Activated CD4-positive, alpha-beta T cell treated with anti-CD3 and anti-CD28 coated beads for 4 hours (primary cell): ENCODE measurements at regions not wholly inside any gene's neighbourhood (a gene's known extent, or its start where the extent isn't known, plus 50 kb on each side); places are given as distances from the start of the nearest gene placed in this dataset.

ENCODE experiments used
- DNase-seq, 2 donors: peaks; one replicate each; pipeline ENCODE4 v3.0.0-alpha.2; 2020

DNA sequence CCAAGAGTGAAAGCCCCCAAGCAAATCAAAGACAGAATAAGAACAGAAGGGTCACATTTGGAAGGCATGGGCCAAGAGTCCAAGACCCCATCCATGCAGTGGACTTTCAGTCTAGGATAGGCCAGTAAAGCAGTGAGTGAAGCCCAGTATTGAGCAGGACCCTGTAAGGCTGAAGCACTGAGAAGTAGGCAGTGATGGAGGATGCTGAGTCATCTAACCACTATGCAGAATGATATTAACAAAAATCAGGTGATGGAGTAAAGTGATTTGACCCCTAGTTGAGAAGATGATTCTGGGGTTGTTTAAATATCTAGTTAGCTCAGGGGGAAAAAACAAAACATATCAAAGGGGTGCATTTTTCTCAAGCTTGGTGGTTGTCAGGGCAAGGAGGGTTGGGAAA is 308.7 kb upstream of the PLXNA2 start:
- DNase-seq = no peak

DNA sequence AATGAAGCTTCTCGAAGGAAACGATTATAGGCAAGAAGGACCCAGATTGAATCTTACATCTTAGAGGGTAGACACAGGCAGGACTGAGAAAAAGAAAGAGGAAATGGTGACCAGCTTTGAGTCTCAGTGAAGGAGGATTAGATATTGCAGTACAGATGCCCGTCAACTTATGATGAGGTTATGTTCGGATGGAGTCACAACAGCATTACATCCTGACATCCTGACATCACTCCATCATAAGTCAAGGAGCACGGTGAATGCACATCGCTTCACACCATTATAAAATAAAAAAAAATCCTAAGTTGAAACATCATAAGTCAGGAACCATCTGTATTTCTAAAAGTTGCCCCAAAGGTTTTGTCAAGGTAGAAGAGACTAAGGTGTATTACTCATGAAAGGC is 312.3 kb upstream of the PLXNA2 start:
- no peak for DNase-seq

DNA sequence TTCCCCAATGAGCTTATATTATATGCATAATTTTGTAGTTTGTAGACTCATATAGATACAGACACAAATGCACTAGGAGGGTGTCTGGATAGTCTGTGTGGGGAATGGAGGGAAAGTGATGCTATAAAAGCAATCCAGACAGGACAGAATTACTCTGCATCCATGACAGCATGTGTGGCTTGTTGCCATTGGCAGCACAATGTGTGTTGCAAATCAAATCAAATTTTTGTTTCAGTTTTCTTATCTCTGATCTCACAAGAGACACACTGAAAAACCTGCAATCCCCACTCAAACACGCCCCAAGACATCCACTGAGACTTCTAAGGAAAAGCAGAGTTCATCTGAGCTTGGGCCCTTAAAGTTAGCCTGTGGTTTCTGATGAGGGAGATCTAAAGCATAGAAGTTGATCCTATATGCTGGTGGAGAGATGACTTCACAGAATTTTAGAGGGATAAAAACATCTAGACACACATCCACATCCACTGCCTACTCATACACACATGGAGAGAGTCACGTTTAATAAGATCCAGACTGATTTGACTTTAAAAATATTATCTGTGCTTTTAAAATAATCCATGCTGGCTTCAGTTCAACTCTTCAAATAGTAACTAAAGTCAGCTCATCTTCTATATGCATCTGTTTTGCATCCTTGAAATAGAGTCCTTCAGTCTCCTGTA is 313.0 kb upstream of the PLXNA2 start:
- DNase-seq = no peak

DNA sequence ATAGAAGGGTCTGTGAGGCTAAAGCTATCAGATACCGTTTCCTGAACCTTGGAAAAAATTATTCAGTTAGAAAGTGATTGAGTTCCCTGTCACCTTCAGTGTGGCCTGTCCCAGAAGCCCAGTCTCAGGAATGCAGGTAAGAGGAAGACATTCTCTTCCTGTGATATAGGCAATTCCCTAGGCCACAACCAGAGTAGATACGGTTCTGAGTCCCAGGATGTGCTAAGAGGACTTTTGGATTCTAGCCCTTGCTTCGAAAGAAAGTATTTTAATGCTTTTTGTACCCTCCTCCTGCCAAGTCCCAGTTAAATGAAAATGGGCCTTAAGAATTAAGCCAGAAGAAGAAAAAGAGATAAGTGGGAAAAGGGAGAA is 313.5 kb upstream of the PLXNA2 start:
- DNase-seq = no peak

DNA sequence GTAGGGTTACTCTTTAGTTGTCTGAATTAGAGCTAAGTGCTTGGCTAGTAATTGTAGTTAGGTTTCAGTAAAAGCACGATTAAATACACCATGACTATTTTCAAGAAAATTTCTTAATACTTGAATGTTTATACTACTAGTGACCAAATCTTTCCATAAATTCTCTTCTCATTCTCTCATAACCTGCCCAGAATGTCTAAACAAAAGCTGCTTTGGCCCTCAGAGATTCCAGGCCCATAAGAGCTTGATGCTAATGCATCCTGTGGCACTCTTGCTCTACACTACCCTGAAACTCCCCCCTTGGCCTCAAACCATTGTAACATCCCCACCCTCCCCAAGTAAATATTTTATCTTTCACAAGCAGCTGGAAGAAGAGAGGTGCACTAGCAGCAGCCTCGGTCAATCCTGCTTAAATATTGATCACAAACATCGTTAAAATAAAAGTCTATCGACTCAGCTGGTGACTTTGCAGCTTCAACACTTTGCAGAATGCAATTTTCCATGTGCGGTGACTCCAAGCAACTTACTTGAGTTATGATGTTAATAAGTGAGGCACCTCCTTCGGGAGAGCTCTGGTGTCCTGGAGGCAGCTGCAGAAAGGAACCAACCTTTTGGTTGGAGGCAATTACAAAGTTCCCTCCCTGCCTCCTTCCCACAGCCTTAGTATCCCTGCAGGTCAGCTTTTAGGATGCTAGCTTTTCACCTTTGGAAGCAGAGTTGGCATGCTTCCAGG is 315.6 kb upstream of the PLXNA2 start:
- DNase-seq = no peak

DNA sequence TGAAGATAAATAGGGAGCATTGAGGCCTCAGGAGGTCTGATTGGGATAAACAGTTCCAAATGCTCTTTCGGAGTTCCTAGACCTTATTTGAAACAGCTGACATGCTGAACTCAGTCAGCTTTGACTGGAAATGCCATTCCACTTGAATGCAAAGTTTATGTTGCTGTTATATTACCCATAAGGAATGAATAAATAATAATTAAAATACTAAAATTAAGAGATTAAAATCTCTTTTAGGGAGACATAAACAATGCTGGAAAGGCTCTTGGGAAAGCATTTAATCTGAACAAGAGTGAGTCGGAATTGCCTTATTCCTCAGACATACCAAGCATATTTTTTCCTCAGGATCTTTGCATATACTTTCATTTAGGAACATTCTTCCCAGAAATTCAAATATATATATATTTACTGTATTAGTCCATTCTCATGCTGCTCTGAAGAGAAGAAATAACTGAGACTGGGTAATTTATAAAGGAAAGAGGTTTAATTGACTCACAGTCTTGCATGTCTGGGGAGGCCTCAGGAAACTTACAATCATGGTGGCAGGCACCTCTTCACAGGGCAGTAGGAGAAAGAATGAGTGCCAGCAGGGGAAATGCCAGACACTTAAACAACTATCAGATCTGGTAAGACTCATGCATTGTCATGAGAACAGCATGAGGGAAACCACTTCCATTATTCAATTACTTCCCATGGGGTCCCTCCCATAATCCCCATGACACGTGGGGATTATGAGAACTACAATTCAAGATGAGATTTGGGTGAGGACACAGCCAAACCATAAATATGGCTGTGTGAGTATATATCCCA is 318.2 kb upstream of the PLXNA2 start:
- DNase-seq = no peak

DNA sequence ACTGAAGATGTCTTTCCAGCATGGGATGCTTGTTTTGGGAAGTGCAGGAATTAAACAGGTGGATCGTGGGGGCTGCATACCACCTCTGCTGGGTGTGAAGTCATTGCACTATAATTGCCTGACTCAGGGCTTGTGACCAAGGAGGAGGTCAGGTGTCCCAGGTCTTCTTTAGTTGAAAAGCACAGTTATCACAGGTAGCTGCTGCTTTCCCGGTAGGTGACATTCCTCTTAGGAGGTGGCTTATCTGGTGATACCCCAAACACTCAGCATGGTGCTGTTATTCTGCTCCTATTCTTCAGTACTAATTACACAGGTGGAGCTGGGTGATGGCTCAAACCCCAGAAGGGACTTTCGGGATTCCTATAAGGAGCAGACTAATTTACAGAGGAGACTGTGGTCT is 320.3 kb upstream of the PLXNA2 start:
- no peak for DNase-seq

DNA sequence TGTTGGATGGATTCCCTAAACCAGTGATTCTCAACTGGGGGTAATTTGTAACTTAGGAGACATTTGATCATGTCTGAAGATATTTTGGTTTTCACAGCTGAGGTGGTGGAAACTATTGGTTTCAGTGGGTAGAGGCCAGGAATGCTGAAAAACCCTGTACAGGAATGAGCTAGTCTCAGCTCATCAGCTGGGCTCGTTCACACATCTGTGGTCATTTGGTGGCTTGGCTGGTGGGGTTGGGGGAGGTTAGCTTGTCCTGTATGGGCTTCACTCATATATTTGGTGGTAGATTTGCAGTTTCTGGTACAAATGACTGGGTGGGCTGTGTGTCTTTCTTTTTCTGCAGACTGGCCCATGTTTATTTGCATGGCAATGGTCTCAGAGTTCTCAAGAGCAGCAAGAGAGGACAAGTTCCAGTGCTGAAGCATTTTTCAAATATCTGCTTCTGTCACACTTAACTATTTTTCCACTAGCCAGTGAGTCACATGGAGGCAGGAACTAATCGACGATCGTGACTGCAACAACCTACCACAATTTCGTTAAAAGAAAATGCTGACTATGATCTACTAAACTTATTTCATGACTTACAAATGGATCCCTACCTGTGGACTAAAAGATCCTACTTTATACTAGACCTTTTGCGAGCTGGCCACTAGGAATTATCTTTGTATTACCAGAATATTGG is 321.7 kb upstream of the PLXNA2 start:
- no peak for DNase-seq

DNA sequence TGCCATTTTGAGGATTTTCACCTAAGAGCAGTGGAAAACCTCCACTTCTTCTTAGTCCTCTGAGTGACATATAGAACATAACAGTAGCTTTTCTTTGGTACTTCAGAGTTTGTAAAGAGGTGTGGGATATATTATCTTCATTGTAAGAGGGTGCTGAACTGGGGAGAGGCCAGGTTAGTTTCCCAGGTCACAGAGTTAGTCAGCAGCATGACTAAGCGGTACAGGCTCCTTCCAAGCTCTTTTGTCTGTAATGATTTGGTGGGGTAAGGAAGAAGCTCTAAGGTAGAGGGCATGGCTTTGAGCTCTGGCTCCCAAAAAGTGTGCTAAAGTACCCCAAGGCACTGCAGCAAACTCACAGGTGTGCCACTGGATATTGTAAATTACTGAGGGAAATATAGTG is 325.0 kb upstream of the PLXNA2 start:
- DNase-seq = no peak

DNA sequence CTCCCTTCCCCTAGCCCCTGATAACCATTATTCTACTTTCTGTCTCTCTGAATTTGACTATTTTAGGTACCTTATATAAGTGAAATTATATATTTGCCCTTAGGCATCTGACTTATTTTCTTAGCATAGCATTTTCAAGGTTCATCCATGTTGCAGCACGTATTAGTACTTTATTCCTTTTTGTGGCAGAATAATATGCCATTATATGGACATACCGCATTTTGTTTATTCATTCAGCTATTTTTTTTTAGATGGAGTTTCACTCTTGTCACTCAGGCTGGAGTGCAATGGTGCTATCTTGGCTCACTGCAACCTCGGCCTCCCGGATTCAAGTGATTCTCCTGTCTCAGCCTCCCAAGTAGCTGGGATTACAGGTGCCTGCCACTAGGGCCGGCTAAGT is 326.2 kb upstream of the PLXNA2 start:
- DNase-seq = no peak

DNA sequence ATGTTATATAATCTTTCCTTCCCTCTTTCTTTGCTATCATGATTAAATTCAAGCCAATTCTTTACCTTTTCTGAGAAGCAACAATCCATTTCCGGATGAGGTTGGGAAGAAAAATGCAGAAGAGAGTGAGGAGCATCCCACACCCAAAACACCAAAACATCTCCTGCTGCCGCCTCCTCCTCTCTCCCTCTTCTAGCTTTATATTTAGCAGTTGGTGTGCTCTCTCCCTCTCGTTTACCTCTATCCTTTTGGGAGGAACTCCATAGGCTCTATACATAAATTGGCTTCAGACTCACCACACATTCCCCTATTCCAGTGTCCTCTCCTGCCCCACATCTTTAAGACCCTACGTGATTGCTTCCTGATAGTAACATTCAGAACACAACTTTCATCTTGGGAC is 332.2 kb upstream of the PLXNA2 start:
- no peak for DNase-seq

DNA sequence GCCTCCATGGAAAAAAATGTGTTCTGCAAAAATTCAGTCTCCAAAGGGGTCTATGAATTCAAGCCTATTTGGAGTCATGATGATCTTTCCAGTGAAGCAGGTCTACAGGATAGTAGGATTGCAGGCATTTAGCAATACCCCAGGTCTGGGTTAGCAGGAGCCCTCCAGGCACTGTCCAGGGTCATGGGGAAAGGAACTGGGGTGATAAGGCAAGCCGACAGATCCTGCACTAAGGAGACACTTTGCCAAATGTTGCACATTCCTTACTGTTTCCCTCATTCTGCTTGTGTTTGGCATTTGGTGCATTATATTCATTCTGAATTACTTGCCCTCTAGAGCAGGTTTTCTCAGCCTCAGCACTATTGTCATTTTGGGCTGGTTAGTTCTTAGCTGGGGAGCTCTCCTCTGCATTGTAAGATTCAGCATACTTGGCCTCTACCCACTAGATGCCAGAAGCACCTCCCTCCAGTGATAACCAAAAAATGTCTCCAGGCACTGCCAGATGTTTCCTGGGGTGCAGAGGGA is 333.3 kb upstream of the PLXNA2 start:
- DNase-seq = no peak

DNA sequence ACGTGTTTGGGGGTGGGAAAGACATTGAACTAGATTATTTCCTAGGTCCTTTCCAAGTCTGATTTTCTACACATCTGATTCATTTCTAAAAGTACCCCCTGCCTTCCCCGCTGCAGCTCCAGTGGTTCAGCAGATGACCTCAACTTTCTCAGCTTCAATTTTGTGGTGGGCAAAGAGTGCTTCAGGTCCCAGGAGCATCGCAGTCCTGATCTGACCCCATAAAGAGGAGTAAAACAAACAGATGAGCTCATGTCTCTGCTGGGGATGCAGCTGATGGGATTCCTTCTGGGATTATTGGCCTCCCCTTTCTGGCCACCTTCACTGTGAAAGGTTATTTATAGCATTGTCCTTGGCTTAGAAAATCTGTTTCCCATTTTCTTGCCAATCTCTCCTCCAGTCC is 337.0 kb upstream of the PLXNA2 start:
- DNase-seq = no peak

DNA sequence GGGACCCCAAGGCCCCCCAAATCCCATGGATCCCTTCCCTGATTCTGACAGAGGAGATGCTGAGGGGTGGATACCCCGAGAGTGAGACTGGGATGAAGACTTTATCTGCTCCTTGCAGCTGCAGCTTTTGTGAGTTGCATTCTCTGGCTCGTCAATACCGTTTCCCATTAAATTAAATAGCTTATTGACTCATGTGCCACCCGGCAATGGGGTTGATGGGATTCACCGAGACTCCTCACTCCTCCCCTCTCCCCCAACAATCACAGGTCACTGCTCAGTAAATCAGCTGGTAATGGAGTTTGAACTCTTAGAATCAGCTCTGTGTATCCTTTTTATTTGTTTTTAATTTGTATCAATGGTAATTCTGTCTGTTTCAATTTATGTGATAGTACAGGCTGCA is 337.5 kb upstream of the PLXNA2 start:
- DNase-seq = no peak

DNA sequence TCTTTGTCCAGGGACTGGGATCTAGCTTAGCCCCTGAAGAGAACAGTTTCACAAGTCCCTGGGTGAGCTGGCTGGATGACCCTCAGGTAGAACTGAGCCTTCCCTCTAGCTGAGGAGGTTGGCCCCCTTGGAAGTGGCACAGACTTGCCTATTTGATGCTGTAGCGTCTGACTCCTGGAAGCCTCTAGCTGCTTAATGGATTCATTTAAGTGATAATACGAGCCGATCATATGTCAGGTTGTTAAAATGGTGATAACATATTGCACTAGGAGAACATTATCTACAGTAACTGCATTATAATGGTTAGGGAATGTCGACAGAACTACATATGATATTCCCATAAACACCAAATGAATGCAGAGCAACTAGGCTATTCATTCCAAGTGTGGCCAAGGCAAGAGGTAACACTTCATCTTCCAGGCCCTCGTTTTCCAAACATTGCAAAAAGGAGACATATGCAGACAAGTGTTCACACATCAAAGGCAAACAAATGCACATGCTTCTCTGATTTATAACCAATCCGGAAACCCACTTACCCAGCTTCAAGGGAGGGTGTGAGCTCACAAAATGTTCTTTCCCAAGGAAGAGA is 340.1 kb upstream of the PLXNA2 start:
- no peak for DNase-seq

DNA sequence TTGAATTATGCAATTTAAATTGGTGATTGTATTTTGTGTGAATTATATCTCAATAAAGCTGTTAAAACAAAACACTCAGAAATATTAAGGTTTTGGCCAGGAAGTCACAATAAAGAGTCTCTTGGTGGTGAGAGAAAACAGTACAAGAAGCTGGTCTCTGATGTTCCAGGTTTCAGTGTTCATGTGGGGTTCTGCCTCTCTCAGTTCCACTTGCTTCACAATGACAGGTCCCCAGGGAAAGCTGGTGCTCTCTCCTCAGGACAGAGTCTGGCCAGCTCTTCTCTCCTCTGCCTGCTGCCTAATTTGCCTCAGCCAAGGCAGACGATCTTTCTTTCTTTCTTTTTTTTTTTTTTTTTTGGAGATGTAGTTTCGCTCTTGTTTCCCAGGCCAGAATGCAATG is 342.9 kb upstream of the PLXNA2 start:
- DNase-seq = no peak

DNA sequence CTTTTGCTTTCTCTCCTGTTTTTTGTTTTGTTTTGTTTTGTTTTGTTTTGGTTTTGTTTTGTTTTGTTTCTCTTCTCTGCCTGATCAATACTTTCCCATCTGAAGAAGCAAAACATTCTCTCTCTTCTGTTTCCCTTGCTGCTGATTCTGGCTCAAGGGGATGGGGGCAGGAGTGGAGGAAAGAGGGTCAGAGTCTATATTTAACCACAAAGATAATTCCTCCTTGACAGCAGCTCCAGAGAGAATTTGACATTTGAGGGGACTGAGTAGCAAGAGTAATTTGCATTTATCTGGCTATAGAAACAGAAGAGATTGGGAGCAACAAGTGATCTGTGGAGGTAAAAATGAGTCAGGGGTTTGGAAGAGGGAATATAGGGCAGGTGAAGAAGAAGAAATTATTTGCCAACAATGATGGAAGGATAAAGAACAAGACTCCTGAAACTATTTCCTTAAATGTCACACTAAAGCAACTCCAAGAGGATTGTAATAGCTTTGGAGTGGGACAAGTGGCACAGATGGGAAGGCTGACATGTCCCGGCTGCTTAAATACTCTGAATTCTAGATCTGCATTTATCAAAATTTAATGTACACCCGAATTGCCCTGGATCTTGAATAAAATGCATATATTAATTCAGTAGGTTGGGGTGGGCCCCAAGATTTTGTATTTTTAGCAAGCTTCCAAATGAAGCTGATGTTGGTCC is 349.3 kb upstream of the PLXNA2 start:
- DNase-seq = no peak

DNA sequence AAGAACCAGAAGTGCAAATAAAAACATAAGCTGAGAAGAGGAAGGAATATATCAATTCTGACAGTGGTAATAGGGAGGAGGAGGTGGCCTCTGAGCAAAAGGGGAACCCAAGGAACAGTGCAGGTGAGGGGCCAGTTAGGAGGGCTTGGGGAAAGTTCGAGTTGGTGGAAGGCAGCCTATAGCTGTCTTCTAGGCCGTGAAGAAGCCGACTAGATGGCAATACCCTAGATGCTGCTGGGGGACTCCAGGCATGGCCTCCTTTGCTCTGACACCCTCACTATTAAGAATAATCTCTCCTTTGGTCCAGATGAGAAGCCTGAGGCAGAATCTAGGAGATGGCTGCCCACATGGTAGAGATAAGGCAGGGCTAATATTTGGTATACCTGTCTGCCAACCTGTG is 351.1 kb upstream of the PLXNA2 start:
- DNase-seq = no peak

DNA sequence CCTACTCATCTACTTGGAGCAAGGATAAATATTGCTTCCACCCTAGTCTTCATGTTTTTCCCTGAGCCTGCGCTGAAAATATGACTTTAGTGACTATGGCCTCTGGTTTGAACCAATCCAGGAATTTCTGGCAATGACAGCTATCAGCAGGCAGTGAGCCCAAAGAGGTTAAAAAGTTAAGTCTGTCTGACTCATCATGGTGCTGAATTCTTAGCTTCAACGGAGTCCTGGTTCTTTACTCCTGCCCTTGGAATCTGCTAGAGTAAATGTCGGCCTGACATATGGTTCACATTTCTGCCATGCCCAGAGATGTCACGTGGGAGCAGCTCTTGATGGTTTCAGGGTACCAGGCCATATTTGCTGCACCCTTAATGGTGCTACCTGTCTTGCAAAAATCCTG is 351.6 kb upstream of the PLXNA2 start:
- no peak for DNase-seq

DNA sequence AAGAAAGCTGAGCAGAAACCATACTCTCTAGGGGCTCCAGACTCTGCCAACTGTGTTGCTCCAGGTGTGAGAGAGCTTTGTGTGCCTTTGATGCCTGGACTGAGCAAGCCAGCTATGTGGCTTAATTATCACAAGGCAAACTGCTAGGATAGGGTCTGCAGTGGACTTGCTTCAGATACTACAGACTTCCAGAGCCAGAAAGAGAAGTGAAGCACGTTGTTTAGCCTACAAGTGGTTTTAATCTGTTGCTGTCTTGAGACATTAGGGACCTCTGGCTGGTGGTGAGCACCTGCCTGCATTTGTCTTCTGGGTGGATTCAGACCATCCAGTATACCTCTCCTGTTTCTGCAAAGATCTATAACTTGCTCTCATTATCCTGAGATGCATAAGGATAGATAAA is 353.4 kb upstream of the PLXNA2 start:
- no peak for DNase-seq

DNA sequence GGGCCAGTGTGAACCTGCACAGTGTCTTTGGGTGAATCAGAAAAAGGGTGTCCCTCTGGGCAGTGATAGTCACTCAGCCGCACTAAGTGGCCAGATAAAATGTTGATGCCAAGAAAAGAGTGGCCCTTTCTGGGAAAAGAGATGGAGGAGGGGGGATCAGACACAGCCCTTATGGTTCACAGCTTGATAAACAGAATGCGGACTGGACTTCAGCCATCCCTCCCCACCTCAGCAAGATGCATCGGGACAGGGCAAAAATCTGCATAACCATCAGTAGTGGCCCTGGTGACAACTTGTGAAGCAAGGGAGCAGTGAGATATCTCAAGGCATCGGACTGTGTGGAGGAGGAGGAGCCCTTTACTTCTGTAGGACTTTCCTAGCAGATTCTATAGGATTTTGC is 353.8 kb upstream of the PLXNA2 start:
- no peak for DNase-seq

DNA sequence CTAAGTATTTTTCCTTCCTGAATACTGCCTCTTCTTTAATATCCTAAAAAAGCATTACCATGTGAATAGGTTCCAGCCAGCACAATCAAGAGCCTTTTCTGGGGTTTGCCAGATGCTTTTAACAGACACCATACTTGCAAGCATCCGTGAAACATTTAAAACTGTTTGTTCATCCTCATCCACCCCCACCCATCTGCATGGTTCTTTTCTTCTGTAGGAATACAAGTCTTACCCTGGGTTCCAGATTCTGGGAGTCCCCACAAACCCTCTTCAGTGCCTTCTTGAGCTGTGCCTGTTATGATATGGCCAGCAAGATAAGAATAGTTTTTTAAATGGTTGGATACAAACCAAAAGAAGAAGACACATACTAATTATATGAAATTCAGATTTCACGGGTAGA is 354.9 kb upstream of the PLXNA2 start:
- no peak for DNase-seq
